Muscle of arm (tissue), 1 donor: ENCODE measurements at regions not wholly inside any gene's neighbourhood (a gene's known extent, or its start where the extent isn't known, plus 50 kb on each side); places are given as distances from the start of the nearest gene placed in this dataset.

Experiments
- DNase-seq: peaks from one replicate; pipeline ENCODE4 v3.0.0-alpha.2; 2013

DNA sequence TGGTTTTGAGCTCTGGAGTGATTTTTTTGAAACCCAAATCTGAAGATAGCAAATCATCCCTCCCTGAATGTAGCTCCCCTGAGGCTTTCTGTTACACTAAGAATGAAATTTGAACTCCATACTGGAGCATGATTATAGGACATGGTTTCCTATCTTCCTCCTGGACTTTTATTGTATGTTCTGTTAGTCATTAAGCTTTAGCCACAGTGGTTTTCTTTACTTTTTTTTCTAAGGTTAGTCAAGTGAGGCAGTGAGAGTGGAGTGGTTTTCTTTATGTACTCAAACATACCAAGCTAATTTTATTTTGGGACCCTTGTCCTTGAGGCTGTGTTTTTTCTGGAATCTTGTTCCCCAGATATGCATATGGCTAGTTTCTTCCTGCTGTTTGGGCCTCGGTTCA, 55.2 kb upstream of the FRMD4B start:
- DNase-seq = no peak

DNA sequence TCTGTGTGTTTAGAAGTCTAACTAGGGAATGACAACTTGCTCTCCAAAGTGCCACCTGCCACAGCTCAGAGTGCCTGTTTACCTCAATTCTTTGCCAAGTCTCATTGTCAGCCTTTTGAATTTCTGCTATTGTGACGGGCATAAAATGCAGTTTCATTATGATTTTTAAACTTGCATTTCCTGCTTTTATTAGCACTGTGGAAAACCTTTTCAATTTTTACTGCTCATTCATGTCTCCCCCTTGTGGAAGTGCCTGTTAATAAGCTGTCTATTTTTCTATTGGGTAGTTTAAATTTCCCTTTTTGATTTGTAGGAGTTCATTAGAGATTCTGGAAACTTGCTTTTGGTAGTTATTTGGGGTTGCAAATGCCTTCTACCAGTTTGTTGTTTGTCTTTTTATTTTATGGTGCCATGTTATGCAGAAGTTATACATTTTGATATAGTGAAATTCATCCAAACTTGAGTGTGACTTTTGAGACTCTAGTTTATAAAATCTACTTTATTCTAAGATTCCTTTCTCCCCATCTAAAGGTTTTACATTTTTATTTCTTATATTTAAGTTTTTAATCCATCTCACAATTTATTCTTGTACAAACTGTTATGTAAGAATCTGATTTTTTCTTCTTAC, 53.9 kb upstream of the FRMD4B start:
- no peak for DNase-seq

DNA sequence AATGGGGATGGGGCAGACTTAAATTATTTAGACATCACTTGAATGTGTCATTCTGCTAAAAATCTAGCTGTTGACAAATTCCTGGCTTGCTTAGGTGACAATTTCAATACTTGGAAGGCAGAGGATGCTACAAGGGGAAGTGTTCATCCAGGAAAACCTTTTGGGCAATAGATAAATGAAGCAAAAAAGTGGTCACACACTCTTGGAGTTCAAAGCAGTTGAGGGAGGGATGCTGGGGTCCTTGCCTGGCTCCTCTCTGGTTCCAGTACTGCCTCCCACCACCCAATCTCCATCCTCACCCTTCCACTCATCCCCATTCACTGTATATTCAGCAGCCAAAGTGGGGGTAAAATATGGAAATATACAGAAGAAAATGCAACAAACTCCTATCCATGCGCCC, 52.6 kb upstream of the FRMD4B start:
- DNase-seq = no peak

DNA sequence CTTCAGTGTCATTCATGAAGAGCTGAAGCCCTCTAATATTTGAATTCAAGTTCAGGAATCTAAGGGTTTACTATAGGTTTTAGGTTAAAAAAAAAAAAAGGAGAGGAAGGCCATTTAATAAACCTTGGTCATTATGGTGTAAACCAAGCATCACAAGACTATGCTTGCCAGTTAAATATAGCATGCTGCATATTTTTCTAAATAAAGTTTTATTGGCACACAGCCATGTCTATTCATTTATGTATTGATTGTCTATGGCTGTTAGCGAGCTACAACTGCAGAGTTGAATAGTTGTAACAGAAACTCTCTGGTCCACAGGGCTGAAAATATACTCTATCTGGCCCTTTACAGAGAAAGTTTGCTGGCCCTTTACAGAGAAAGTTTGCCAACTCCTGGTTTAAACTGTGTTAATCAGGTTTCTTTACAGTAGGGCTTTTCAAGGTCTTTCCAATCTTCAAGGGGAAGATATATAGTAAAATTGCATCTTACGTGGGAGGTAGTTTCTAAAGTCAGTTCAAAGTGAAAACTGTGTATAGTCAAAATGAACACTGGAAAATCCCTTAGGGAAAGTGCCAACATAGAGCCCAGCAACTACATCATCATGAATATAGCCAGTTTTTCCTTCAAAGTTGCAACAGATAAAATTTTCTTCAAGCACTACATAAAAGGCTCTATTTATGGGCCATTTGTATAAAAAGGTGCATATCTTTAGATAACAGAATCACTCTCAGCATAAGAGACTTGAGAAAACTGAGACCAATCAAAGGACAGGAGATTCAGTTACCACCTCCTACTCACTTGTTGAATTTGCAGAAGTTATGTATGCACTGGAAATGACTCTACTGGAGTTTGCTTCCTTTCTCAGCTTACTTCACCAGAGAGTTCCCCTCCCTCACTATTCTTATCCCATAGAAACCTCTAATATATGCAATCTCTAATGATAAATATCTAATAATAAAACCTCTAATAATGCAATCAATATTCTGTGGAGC, 49.7 kb upstream of the FRMD4B start:
- DNase-seq = no peak
